H4 (cell line): ENCODE measurements at regions not wholly inside any gene's neighbourhood (a gene's known extent, or its start where the extent isn't known, plus 50 kb on each side); places are given as distances from the start of the nearest gene placed in this dataset.
"Not testable (repeated sequence)": the region's sequence is repeated elsewhere in the genome, so short reads cannot be mapped to it uniquely, and the experiment has no call there.

Experiments
- DNase-seq: peaks from one replicate; pipeline ENCODE4 v3.0.0-alpha.2; 2015; ENCODE audit warnings: low spot score

DNA sequence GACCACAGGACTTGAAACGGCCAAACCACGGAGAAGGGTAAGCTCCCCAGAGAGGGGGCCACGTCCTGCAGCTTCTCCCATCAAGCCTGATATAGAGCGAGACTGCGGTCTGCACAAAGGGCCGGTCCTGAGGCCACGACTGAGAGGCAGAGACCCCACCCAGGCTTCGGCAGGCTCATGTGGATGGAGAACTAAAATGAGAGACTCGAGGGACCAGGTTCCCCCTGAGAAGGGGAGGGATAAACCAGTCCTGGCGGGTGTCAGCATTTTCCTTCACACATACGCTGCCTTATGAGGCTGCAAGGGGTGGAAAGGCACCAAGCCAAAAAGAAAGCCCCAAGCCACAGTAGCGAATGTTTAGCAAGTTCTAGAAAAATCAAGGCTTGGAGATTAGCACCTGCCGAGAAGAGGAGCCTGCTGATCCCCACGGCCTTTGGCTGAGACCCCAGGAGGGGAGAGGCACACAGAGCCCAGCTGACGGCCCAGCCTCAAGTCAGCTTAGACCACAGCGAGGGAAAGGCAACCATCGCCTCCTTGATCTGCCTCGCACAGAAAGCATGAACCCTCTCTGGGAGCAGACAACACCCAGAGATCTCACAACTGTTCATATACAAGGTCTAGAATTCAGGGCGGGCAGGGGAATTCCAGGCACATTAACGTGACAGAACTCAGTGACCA is 92.6 kb upstream of the RNF32 start:
- DNase-seq: no peak

GRCh38 chr7:156545979-156546378 is 94.6 kb upstream of the RNF32 start:
- DNase-seq: no peak

GRCh38 chr7:156544919-156545715 is 95.5 kb upstream of the RNF32 start:
- DNase-seq: no peak

GRCh38 chr7:156543699-156544598 is 96.6 kb upstream of the RNF32 start:
- DNase-seq: no peak

GRCh38 chr7:156540619-156541165 is 99.9 kb upstream of the RNF32 start:
- no peak for DNase-seq

DNA sequence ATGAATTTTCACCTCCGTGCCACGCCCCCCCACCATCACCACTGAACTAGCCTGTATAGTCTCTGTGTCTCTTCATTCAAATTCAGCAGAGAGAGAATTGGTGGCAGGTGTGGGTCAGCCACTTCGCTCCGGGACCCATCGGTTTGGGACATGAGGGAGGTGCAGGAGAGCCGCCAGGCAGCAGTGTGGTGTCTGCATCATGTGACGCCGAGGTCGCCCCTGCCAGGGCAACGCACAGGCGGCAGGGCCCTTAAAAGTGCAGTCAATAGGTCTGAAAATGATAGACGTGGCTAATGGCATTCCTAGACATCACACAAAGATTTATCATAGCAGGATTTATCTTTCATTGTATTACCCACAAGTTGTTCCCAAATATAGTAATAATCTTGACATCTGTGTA is 100.6 kb upstream of the RNF32 start:
- no peak for DNase-seq

GRCh38 chr7:156537006-156537405 is 103.6 kb upstream of the RNF32 start:
- no peak for DNase-seq

DNA sequence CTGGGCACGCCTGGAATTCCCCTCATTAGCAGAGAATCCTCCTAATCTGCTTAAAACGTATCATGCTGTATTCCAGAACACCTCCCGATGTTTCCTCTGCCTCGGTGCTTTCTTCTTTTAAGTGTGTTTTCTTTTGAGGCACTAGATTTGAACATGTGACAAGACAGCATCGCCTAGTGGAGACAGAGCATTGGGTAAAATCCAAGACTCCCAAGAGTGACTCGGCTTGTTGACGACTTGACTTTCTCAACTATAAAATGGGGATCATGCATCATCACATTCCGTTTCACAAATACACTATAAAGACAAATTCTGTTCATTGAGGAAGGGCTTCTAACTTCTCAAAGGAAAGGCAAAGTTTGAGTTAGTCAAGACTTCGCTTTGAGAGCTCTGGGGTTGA is 105.6 kb upstream of the RNF32 start:
- DNase-seq: no peak

DNA sequence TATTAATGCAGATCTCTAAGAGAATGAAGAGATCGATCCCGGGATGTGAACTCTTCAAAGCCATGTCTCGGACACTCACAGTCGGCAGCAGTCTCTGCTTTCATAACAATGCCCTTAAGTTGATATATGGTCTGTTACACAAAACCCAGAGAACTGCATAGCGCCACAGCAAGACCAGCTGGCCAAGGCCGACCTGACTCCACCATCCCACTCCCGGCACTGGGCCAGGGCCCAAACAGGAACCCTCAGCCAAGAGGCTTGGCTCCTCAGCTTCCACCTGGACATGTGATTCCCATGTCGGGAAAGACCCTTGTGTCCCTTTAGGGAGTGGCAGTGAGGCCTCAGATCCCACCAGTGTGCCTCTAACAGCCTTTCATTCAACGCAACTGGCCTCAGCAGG is 106.6 kb upstream of the RNF32 start:
- DNase-seq: no peak

GRCh38 chr7:156533420-156533819 is 107.2 kb upstream of the RNF32 start:
- no peak for DNase-seq

DNA sequence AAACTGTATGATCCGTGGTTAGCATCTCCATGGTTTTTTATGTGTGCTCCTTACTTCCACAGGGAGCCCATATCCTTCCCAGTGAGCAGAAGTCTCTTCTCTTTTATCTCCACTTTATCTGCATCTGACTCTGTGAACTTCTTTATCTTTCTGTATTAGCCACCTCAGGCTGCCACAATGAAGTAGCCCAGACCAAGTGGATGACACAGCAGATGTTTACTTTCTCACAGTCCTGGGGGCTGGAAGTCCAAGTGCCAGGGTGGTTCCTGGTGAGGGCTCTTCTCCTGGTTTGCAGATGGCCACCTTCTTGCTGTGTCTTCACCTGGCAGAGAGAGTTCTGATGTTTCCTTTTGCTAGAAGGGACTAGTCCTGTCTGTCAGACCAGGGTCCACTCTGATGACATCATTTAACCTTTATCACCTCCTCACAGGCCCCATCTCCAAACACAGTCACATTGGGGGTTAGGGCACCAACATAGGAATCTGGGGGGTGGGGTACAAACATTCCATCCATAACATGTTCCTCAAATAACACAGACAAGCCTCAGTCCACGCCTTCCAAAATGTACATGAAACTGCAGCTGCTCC is 108.5 kb upstream of the RNF32 start:
- DNase-seq: no peak

DNA sequence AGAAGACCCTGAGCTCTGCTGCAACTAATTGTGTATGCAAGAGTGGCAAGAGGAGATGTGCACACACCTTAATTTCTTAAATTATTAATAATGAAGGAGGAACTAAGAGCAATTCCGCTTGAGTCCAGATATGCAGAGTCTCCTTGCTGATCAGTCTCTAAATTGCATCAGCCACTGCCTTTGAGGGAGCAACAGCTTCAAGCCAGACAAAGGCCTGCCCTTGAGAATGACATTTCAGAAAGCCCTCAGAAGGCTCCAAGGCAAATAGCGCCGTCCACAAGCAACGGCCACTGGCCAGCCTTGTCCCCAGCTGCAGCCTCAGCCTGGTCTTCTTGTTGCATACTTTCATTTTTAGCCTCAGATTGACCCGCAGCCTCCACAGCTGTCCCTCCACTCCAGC is 110.6 kb upstream of the RNF32 start:
- DNase-seq: no peak

DNA sequence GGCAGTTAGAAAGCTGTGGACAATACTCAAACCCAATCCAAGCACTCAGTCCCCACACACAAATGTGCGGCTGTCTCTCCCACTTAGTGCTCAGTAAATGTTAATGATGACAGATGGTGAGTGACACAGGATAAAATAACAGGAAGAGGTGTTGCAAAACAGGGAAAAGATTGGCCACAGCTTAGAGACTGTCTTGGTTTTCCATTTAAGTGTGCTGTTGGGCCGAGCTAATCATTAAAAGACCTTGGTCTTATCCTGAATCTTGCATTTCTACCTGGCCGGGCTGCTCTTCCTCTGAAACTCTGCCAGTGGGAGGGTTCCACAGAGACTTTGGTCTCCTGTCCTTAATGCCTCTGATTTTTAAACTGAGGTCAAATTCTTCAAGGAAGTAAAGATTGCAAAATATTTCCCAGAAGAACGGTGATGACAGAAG is 113.1 kb upstream of the RNF32 start:
- no peak for DNase-seq

GRCh38 chr7:156524818-156525597 is 115.6 kb upstream of the RNF32 start:
- DNase-seq: no peak

DNA sequence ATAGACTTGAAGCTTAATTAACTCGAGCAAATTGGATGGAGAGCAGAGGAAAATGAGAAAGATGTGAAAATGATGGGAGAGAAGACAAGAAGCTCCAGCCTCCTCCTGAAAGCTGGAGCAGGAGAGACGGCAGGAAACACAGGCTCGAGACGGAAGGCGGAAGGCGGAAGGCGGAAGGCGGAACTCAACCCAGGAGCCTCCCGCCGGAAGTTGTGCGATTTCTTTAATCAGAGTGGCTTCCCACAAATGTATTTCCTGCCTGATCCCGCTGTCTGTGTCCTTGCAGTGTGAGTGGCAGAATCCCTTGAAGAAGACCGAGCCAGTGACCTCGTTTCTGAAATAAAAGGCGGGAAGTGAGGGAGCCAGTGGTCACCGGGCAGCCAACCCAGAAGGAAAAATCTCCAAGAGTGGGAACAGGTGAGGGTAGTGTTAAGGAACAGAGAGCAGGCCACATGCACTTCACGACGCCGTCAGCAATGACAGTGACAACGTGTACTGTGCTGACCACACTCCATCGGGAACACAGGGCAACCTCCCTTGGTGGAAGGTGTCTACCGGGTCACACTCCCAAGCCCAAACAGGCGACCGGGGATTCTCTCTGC is 117.0 kb upstream of the RNF32 start:
- no peak for DNase-seq

GRCh38 chr7:156522801-156523200 is 117.8 kb upstream of the RNF32 start:
- DNase-seq: no peak

DNA sequence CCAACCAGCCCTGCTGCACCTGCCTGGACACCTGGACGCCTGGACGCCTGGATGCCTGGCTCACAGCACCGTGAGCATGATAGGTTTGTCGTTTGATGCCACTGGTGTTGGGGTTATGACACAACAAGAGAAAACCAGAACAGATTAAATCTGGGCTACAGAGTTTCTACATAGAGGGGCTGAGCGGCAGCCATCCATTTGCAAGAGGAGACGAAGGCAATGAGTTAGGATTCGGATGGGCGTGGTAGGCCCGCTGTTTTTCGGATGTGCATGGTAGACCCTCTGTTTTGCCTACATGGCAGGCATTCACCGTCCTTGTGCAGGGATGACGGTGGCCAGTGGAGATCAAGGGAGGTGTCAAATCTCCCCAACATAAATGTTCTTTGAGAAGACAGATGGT is 121.5 kb upstream of the RNF32 start:
- DNase-seq: no peak

DNA sequence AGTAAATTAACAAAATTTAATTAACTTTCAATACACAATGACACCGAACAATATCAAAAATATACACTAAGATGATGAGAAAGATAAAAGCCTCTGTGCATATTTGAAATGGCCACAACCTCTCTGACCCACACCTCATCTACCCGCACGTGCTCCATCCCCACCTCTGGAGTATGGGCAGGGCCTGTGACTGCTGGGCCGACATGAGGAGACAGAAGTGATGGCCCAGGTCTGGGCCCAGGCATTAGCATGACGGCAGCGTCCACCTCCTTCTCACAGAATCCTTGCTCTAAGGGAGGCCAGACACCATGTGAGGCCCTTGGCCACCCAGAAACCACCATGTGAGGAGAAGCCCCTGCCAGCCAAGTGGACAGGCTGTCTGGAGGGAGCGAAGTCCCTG is 122.1 kb upstream of the RNF32 start:
- no peak for DNase-seq

- not testable (repeated sequence) for DNase-seq
Measured at GRCh38 chr7:156517858-156518257, 122.7 kb upstream of the RNF32 start.

DNA sequence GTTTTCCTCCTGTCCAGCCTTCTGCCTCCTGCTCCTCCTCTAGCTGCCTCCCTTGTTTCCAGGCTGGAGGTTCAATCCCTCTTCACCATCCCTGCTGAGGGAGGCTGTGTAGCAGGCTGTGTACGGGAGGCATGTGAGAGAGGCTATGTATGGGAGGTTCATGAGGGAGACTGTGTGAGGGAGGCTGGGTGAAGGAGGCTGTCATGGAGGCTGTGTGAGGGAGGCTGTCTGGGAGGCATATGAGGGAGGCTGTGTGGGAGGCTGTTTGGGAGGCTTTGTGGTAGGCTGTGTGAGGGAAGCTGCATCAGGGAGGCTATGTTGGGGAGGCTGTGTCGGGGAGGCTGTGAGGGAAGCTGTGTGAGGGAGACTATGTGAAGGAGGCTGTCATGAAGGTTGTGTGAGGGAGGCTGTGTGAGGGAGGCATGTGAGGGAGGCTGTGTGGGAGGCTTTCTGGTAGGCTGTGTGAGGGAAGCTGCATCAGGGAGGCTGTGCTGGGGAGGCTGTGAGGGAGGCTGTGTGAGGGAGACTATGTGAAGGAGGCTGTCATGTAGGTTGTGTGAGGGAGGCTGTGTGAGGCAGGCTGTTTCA is 123.7 kb upstream of the RNF32 start:
- no peak for DNase-seq
